CD14-positive monocyte (primary cell): ENCODE measurements at regions not wholly inside any gene's neighbourhood (a gene's known extent, or its start where the extent isn't known, plus 50 kb on each side); places are given as distances from the start of the nearest gene placed in this dataset.
A peak's percentile ranks its signal among the peaks of the same experiment; 100 is the strongest.

Source experiments
- DNase-seq, 3 donors: peaks; one replicate each; pipeline ENCODE4 v3.0.0-alpha.2; 2011 to 2022
- H2AFZ ChIP-seq: 2 replicates; pipeline ENCODE4 v1.6.0; 2012; ENCODE audit warnings: mild to moderate bottlenecking, low read depth, low read length, inconsistent platforms; ENCODE audit not compliant: insufficient read depth, poor library complexity, severe bottlenecking
- H3K27ac ChIP-seq, 2 donors: 1 replicate in 1 of 2; 2 replicates in 1 of 2; pipeline ENCODE4 v1.5.1; 2012 to 2013; ENCODE audit warnings: low read length in 2 of 2, control low read depth in 1 of 2, inconsistent platforms in 1 of 2, low read depth in 1 of 2, mild to moderate bottlenecking in 1 of 2
- H3K27me3 ChIP-seq, 2 donors: one replicate each; pipeline versions ENCODE4 v1.6.0 to v1.6.1; 2011 to 2013; ENCODE audit warnings: low read length in 2 of 2; ENCODE audit not compliant: control insufficient read depth in 2 of 2, insufficient read depth in 2 of 2
- H3K36me3 ChIP-seq, 2 donors: replicated peaks in 1 of 2; 1 replicate in 1 of 2; 2 replicates in 1 of 2; pipeline versions ENCODE4 v1.5.1 to v1.6.1; 2012 to 2013; ENCODE audit warnings: low read length in 2 of 2, control low read depth in 1 of 2, inconsistent platforms in 1 of 2, mild to moderate bottlenecking in 1 of 2; ENCODE audit not compliant: insufficient read depth in 2 of 2, control insufficient read depth in 1 of 2
- H3K4me1 ChIP-seq, 2 donors: 1 replicate in 1 of 2; 2 replicates in 1 of 2; pipeline versions ENCODE4 v1.5.1 to v1.6.1; 2012 to 2013; ENCODE audit warnings: low read length in 2 of 2, control low read depth in 1 of 2, inconsistent platforms in 1 of 2, mild to moderate bottlenecking in 1 of 2, moderate library complexity in 1 of 2; ENCODE audit not compliant: insufficient read depth in 2 of 2, control insufficient read depth in 1 of 2
- H3K4me2 ChIP-seq: replicated peaks from 2 replicates; pipeline ENCODE3; 2012; ENCODE audit warnings: low read length, moderate library complexity, mild to moderate bottlenecking; ENCODE audit not compliant: poor library complexity, severe bottlenecking; ENCODE audit errors: extremely low read depth
- H3K4me3 ChIP-seq, 3 experiments: fragments of 200-600 bp in 1 of 3; sonication (generic) in 1 of 3; replicated peaks in 1 of 3; 1 replicate in 2 of 3; 2 replicates in 1 of 3; pipeline ENCODE4 v1.5.1; 2011 to 2013; ENCODE audit warnings: low read length in 3 of 3, mild to moderate bottlenecking in 3 of 3, control low read depth in 2 of 3, low read depth in 2 of 3, inconsistent platforms in 1 of 3, moderate library complexity in 1 of 3
- H3K79me2 ChIP-seq: 2 replicates; pipeline ENCODE4 v1.6.0; 2012; ENCODE audit warnings: mild to moderate bottlenecking, control low read depth, inconsistent platforms, low read length, moderate library complexity; ENCODE audit not compliant: insufficient read depth
- H3K9ac ChIP-seq: 2 replicates; pipeline ENCODE4 v1.6.0; 2017; ENCODE audit warnings: low read length, mild to moderate bottlenecking; ENCODE audit not compliant: insufficient read depth, poor library complexity, severe bottlenecking
- H3K9me3 ChIP-seq, 2 donors: replicated peaks in 1 of 2; 1 replicate in 1 of 2; 2 replicates in 1 of 2; pipeline versions ENCODE4 v1.5.1 to v1.6.1; 2012 to 2013; ENCODE audit warnings: low read length in 2 of 2, control low read depth in 1 of 2; ENCODE audit not compliant: control insufficient read depth in 1 of 2, insufficient read depth in 1 of 2
- H4K20me1 ChIP-seq: 2 replicates; pipeline ENCODE4 v1.6.0; 2012; ENCODE audit warnings: mild to moderate bottlenecking, low read length, control low read depth, moderate library complexity; ENCODE audit not compliant: insufficient read depth
- H3K27ac Mint-ChIP-seq, 7 donors: one replicate each; pipeline ENCODE4 v1.8.0; 2020; ENCODE audit warnings: mild to moderate bottlenecking in 7 of 7, mixed read lengths in 7 of 7, moderate library complexity in 6 of 7, inconsistent platforms in 2 of 7
- H3K27me3 Mint-ChIP-seq, 3 donors: one replicate each; pipeline ENCODE4 v1.8.0; 2021 to 2022; ENCODE audit warnings: low read depth in 3 of 3, mild to moderate bottlenecking in 3 of 3, mixed read lengths in 3 of 3, moderate library complexity in 3 of 3, inconsistent platforms in 1 of 3
- H3K36me3 Mint-ChIP-seq, 2 donors: one replicate each; pipeline ENCODE4 v1.8.0; 2020; ENCODE audit warnings: mixed read lengths in 2 of 2, inconsistent platforms in 1 of 2, mild to moderate bottlenecking in 1 of 2
- H3K4me1 Mint-ChIP-seq: one replicate; pipeline ENCODE4 v1.8.0; 2020; ENCODE audit warnings: mild to moderate bottlenecking, mixed read lengths
- H3K4me3 Mint-ChIP-seq, 2 donors: one replicate each; pipeline ENCODE4 v1.8.0; 2020; ENCODE audit warnings: mild to moderate bottlenecking in 2 of 2, mixed read lengths in 2 of 2, moderate library complexity in 1 of 2
- H3K9me3 Mint-ChIP-seq, 7 donors: one replicate each; pipeline ENCODE4 v1.8.0; 2020 to 2022; ENCODE audit warnings: mixed read lengths in 7 of 7, mild to moderate bottlenecking in 6 of 7, moderate library complexity in 6 of 7, inconsistent platforms in 2 of 7
- WGBS: methylation state at CpG from one replicate; pipeline ENCODE4 v1.1.5; 2013; ENCODE audit warnings: missing lambda C conversion rate; ENCODE audit not compliant: insufficient coverage; 5-methylcytosine and 5-hydroxymethylcytosine counted together
- intact Hi-C, 2 donors: fragments of 100-400 bp; cut with micrococcal nuclease; formaldehyde crosslinking; loops; one replicate each; pipeline versions ENCODE4 v1.15.0 to v1.15.1; 2023
- TF ChIP-seq, protein P1 (sequence below): fragments of 200-600 bp; IDR thresholded peaks from one replicate; pipeline ENCODE4 v1.8.0; 2022; ENCODE audit warnings: antibody characterized with exemption, mild to moderate bottlenecking

- Histone ChIP-seq H3K27me3 (no peaks in the 10 kb centered on the region), H2AFZ (no peak overlapping the region), H3K79me2 (no peaks in the 10 kb centered on the region), H3K9ac (no peak overlapping the region), H3K36me3 (no peaks in the 10 kb centered on the region), H3K9me3 (no peaks in the 10 kb centered on the region), H3K4me1 (no peaks in the 10 kb centered on the region), H3K4me2 (no peak overlapping the region), H3K27ac (no peak overlapping the region), H4K20me1 (no peaks in the 10 kb centered on the region), H3K4me3 (no peak overlapping the region)
- Mint-ChIP-seq H3K27ac (no peak overlapping the region), H3K4me1 (no peaks in the 10 kb centered on the region), H3K4me3 (no peak overlapping the region), H3K9me3 (no peaks in the 10 kb centered on the region), H3K36me3 (no peaks in the 10 kb centered on the region), H3K27me3 (peaks cover 0 to 7% (median 4%) of the 10 kb centered on the region in 3 donors)
- intact Hi-C loops: loop anchor here in 1 of 2 donors (10.0 kb wide), 1 partner anchor 1369 kb away; no protein-coding TSS in a partner anchor
- 14% methylated on average over 31 of the region's 36 CpGs for WGBS
- TF ChIP-seq, protein P1, sequence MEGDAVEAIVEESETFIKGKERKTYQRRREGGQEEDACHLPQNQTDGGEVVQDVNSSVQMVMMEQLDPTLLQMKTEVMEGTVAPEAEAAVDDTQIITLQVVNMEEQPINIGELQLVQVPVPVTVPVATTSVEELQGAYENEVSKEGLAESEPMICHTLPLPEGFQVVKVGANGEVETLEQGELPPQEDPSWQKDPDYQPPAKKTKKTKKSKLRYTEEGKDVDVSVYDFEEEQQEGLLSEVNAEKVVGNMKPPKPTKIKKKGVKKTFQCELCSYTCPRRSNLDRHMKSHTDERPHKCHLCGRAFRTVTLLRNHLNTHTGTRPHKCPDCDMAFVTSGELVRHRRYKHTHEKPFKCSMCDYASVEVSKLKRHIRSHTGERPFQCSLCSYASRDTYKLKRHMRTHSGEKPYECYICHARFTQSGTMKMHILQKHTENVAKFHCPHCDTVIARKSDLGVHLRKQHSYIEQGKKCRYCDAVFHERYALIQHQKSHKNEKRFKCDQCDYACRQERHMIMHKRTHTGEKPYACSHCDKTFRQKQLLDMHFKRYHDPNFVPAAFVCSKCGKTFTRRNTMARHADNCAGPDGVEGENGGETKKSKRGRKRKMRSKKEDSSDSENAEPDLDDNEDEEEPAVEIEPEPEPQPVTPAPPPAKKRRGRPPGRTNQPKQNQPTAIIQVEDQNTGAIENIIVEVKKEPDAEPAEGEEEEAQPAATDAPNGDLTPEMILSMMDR: peak; percentile 67
- DNase-seq: peak in 1 of 3 donors; percentile 6
Observed at GRCh38 chr12:130013771-130014484, 110.1 kb upstream of the TMEM132D start.

DNA sequence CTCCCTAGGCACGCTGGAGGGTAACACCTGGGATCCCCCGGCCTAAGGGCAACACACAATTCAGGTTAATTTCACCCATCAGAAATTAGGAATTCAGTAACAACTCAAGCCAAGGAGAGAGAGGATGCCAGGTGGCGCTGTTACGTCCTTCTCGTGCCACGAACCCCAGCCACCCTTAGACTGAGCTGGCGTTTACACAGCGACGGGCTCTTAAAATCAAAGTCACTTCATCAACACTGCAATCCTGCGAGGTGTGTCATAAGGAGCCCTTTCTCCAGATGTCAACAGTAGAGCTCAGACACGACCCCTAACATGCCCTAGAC, 110.6 kb upstream of the TMEM132D start:
- Histone ChIP-seq H3K79me2 (no peaks in the 10 kb centered on the region), H4K20me1 (no peaks in the 10 kb centered on the region), H3K4me2 (no peak overlapping the region), H2AFZ (no peak overlapping the region), H3K27ac (no peak overlapping the region), H3K9ac (no peak overlapping the region), H3K36me3 (no peaks in the 10 kb centered on the region), H3K4me3 (no peak overlapping the region), H3K4me1 (no peaks in the 10 kb centered on the region), H3K9me3 (no peaks in the 10 kb centered on the region), H3K27me3 (no peaks in the 10 kb centered on the region)
- intact Hi-C loops: loop anchor here in 1 of 2 donors (10.0 kb wide), 1 partner anchor 1370 kb away; no protein-coding TSS in a partner anchor
- no peaks in the 10 kb centered on the region for H3K9me3 Mint-ChIP-seq
- no peaks in the 10 kb centered on the region for H3K4me1 Mint-ChIP-seq
- H3K4me3 Mint-ChIP-seq: no peak overlapping the region
- TF ChIP-seq, protein P1: no peak
- 19% methylated on average over 10 of the region's 11 CpGs for WGBS
- no peaks in the 10 kb centered on the region for H3K36me3 Mint-ChIP-seq
- no peak for DNase-seq
- H3K27ac Mint-ChIP-seq: no peak overlapping the region
- H3K27me3 Mint-ChIP-seq: peaks cover 0 to 7% (median 2%) of the 10 kb centered on the region in 3 donors
